GM19438 (cell line): ENCODE measurements at regions not wholly inside any gene's neighbourhood (a gene's known extent, or its start where the extent isn't known, plus 50 kb on each side); places are given as distances from the start of the nearest gene placed in this dataset.

Source experiments
- ATAC-seq: cut with Tn5 transposase; IDR thresholded peaks from one replicate; pipeline ENCODE4 v1.9.1; 2021; ENCODE audit warnings: low read depth; ENCODE audit not compliant: unreplicated experiment

GRCh38 chr21:27721675-27722074, 754.8 kb upstream of the ADAMTS5 start:
- no peak for ATAC-seq

DNA sequence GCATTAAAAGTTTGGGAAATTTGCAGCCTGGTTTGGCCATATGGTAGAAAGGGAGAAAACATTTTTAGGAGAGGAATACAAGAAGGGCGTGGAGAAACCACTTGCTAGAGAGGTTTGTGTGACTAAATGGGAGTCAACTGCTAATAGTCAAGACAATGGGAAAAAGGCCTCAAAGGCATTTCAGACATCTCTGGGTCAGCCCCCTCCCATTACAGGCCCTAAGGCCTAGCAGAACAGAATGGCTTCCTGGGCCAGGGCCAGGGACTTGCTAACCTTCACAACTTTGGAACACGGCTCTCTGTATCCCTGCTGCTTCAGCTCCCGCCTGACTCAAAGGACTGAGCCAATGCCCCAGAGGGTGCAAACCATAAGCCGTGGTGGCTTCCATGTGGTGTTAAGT, 752.3 kb upstream of the ADAMTS5 start:
- no peak for ATAC-seq

- no peak for ATAC-seq
Measured at GRCh38 chr21:27715131-27715530, 748.2 kb upstream of the ADAMTS5 start.

GRCh38 chr21:27713154-27714109, 746.5 kb upstream of the ADAMTS5 start:
- no peak for ATAC-seq

DNA sequence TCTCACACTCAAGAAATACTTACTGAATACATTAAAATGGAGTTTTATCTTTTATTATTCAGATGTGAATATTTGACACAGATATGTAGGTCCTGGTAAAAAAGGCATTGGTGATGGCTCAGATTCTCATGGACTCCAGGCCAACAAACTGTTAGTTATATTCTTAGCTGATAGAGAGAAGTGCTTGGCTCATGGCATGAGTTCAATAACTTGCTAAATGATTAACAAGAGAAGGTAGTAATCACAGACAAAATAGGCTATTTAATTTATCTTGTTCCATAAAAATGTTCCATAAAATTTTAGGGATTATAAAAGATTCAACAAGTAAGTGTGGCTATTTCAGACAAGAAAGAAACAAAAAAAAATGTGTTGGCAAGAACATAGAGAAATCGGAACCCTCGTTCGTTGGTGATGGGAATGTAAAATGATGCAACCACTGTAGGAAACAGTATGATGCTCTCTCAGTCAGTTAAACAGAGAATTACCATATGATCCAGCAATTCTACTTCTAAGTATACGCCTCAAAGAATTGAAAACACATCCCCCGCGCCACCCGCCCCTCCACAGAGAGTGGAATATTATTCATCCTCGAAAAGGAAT, 737.8 kb upstream of the ADAMTS5 start:
- no peak for ATAC-seq

- no peak for ATAC-seq
Measured at GRCh38 chr21:27703791-27704190, 736.9 kb upstream of the ADAMTS5 start.

- no peak for ATAC-seq
Measured at GRCh38 chr21:27700974-27701614, 734.2 kb upstream of the ADAMTS5 start.

DNA sequence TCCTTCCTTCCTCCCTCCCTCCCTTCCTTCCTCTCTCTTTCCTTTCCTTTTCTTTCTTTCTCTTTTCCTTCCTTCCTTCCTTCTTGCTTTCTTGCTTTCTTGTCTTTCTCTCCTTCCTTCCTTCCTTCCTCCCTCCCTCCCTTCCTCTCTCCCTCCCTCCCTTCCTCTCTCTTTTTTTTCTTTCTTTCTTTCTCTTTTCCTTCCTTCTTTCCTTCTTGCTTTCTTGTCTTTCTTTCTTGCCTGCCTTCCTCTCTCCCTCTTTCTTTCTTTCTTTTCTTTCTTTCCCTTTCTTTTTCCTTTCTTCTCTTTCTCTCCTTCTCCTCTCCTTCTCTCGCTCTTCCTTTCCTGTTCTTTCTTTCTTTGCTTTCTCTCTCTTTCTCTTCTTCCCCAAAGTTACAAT, 728.4 kb upstream of the ADAMTS5 start:
- no peak for ATAC-seq

DNA sequence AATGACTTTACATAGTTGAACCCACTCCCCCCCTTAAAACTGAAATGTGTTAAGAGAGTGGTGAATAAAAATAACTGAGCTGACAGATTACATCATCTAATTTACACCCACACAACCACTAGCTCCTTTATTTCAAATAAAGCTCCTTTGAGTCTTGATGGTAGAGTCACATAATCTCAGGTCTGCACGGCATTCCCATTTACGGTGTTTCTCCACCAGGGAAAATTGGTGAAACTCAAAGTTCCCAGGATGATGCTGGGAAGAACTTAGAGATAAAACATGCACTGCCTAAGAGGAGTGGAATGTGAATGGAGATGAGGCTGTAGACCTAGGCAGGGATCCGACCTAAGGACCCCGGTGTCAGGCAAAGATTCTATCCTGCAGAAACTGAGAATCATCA, 727.8 kb upstream of the ADAMTS5 start:
- ATAC-seq: no peak

- no peak for ATAC-seq
Measured at GRCh38 chr21:27693376-27693775, 726.5 kb upstream of the ADAMTS5 start.

DNA sequence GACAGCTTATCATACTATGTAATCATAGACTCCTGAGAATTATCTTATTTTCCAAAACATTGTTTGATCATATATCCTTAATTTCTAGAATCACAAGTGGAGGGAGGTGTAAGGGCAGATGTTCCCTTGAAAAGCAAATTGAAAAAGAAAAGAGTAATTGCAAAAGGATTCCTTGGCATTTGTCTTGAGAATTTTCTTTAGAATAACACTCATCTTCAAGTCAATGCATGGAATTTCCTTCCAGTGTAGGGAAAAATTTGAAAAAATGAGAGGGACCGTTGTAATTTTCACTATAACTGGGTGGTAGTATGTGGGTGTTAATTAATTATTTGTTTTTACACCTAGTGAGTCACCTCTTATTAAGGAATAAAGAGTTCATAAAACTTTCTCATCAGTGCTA, 724.6 kb upstream of the ADAMTS5 start:
- no peak for ATAC-seq

DNA sequence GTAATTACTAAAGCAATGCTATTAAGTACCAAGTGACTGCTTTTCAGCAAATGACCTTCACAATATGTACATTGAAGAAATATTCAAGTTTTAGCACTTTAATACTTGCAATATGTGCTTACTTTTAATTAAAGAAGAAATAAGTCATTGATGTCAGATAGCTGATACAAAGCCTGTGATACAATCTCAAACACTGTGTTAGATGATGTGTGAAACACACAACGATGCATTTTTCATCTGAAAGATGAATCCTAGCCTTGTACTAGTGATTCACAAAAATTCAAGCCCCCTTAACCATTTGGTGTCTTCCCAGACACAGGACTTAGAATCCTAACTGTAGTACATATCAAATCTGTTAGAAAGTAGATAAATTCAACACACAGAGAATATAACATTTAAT, 724.1 kb upstream of the ADAMTS5 start:
- no peak for ATAC-seq

DNA sequence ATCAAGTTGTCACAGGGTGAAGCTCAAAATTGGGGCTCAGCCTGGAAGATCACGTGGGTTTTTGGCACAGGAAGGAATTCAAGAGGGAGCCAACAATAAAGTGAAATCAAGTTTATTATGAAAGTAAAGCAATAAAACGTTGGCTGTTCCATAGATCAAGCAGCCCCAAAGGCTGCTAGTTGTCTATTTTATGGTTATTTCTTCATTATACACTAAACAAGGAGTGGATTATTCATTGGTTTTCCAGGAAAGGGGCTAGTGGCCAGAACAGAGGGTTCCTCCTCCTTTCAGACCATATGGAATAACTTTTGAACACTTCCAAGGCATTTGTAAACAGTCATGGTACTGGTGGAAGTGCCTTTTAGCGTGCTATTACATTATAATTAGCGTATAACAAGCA, 723.5 kb upstream of the ADAMTS5 start:
- no peak for ATAC-seq

- ATAC-seq: no peak
Measured at GRCh38 chr21:27688773-27689172, 721.9 kb upstream of the ADAMTS5 start.

DNA sequence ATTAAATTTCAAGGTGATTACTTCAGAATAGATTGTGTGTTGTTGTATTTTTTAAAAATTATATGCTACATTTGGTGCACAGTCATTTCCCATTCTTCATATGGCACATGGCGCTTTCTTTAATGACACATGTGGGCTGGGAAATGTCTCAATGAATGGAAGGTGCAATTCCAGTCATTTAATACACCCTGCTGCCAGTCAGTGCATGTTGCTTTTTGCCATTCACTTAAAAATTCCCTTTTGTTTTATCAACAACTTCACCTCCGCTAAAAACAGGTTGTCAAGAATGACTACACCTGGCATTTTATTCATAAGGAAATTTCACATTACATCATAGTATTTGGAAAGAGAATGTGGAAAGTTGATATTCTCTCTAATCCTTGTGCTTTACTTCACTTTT, 716.4 kb upstream of the ADAMTS5 start:
- no peak for ATAC-seq

GRCh38 chr21:27681841-27682240, 715.0 kb upstream of the ADAMTS5 start:
- ATAC-seq: no peak

GRCh38 chr21:27681038-27681437, 714.1 kb upstream of the ADAMTS5 start:
- no peak for ATAC-seq

DNA sequence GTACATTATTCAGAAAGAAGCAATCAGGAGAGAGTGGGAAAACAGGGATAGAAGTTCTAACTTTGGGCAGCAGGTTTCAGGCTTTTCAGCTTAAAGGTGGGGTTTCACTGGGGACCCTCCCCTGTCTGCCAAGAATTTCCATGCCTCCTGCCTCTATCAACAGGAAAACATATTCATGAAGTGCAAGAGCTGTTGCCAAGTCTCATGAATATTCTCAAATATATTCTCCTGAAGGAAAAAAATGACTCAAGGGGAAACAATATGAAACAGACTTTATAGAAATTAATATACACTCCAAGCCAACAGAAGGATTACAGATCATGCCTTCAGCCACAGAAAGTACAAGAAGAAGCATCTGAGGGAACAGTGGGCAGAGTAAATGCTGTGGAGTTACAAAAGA, 713.3 kb upstream of the ADAMTS5 start:
- ATAC-seq: no peak

GRCh38 chr21:27678511-27678910, 711.6 kb upstream of the ADAMTS5 start:
- no peak for ATAC-seq

- no peak for ATAC-seq
Measured at GRCh38 chr21:27677546-27677945, 710.7 kb upstream of the ADAMTS5 start.

DNA sequence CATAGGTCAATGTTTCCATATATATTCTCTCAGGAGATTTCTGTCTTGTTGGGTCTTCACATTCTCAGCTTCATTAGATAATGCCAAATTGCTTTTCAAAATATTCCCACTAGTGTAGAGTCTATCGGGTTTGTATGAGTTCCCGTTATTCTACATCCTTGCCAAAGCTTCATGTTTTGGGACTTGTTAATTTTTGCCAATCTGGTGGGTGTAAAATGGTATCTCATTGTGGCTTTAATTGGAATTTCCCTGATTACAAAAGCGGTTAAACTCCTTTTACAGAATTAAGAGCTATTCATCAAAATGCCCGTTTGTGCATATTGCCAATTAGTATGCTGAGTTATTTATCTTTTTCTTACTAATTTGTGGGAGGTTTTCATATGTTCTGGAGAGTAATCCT, 708.4 kb upstream of the ADAMTS5 start:
- no peak for ATAC-seq
